Right lobe of liver (tissue), 4 donors: ENCODE measurements at regions not wholly inside any gene's neighbourhood (a gene's known extent, or its start where the extent isn't known, plus 50 kb on each side); places are given as distances from the start of the nearest gene placed in this dataset.

ENCODE experiments used
- POLR2A ChIP-seq: fragments of 450-650 bp; IDR thresholded peaks from one replicate; pipeline ENCODE4 v1.6.1; 2017; ENCODE audit warnings: antibody characterized with exemption, mild to moderate bottlenecking
- TF ChIP-seq, protein P1 (sequence below), 4 donors: fragments of 200-600 bp in 3 of 4; fragments of 450-650 bp in 1 of 4; IDR thresholded peaks; one replicate each; pipeline versions ENCODE4 v1.5.1 to v1.8.0; 2016 to 2022; ENCODE audit warnings: antibody characterized with exemption in 4 of 4, mild to moderate bottlenecking in 2 of 4
- donor health status: DM: no; HTN: no; CAD: no.
- donor health status: DM: no; HTN: no; CAD: no.
- donor health status: DM: no; HTN: yes; CAD: no.

DNA sequence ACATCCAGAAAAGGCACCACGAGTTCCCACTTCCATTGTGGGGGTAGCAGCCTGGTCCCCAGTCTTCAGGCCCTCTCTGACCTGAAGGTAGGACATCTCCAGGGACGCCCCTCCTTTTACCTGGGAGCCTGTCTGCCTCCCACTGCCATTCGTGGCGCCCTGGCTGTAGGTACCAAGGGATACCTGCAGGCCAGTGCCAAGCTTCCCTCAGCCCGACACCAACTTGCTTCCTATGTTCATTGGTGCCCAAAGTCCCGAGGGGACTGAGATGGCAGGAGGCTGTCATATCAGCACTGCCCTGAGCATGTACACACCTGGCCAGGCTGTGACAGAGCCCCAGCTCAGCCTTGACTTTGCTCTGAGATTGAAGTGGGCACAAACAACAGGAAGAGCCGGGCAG, 137.3 kb upstream of the CNTN3 start:
- TF ChIP-seq POLR2A = no peak
- TF ChIP-seq, protein P1, sequence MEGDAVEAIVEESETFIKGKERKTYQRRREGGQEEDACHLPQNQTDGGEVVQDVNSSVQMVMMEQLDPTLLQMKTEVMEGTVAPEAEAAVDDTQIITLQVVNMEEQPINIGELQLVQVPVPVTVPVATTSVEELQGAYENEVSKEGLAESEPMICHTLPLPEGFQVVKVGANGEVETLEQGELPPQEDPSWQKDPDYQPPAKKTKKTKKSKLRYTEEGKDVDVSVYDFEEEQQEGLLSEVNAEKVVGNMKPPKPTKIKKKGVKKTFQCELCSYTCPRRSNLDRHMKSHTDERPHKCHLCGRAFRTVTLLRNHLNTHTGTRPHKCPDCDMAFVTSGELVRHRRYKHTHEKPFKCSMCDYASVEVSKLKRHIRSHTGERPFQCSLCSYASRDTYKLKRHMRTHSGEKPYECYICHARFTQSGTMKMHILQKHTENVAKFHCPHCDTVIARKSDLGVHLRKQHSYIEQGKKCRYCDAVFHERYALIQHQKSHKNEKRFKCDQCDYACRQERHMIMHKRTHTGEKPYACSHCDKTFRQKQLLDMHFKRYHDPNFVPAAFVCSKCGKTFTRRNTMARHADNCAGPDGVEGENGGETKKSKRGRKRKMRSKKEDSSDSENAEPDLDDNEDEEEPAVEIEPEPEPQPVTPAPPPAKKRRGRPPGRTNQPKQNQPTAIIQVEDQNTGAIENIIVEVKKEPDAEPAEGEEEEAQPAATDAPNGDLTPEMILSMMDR (IDR thresholded peaks at IDR 0.05) = no peak
